ENCODE measurements at regions not wholly inside any gene's neighbourhood (a gene's known extent, or its start where the extent isn't known, plus 50 kb on each side); places are given as distances from the start of the nearest gene placed in this dataset.

GRCh38 chr9:129347316-129348120 lies 169.5 kb upstream of the IER5L start:
- ATAC-seq (no peak), DNase-seq (no peak)
- H3K9me3 Mint-ChIP-seq (ENCODE audit: insufficient read depth) = no peaks in the 10 kb centered on the region
- POLR2A ChIA-PET = interaction anchor here (0.5 to 0.9 kb wide), 2 partner anchors 10 to 36 kb away, joined by 3 to 4 read pairs; no protein-coding TSS in a partner anchor
- peaks cover 16% of the 10 kb centered on the region for H3K4me1 Mint-ChIP-seq (ENCODE audit: low read depth)
- H3K27ac Mint-ChIP-seq = no peak overlapping the region
- H3K36me3 Mint-ChIP-seq (ENCODE audit: low read depth) = no peaks in the 10 kb centered on the region
- H3K27me3 Mint-ChIP-seq (ENCODE audit: low read depth) = peaks cover 7% of the 10 kb centered on the region
- no peak overlapping the region for H3K4me3 Mint-ChIP-seq
- CTCF ChIA-PET = interaction anchor here (1.1 to 3.1 kb wide), 4 partner anchors 14 to 216 kb away, joined by 3 to 20 read pairs (median 4); no protein-coding TSS in a partner anchor

GRCh38 chr9:129346046-129346445 lies 168.0 kb upstream of the IER5L start:
- POLR2A ChIA-PET = interaction anchor here (0.7 kb wide), 1 partner anchor 8 kb away, joined by 3 read pairs; no protein-coding TSS in a partner anchor
- Mint-ChIP-seq H3K27me3 (ENCODE audit: low read depth) (peaks cover 3% of the 10 kb centered on the region), H3K4me3 (no peak overlapping the region), H3K4me1 (ENCODE audit: low read depth) (peaks cover 13% of the 10 kb centered on the region), H3K36me3 (ENCODE audit: low read depth) (no peaks in the 10 kb centered on the region), H3K27ac (no peak overlapping the region), H3K9me3 (ENCODE audit: insufficient read depth) (no peaks in the 10 kb centered on the region)
- no peak for DNase-seq
- CTCF ChIA-PET = interaction anchor here (1.3 to 3.1 kb wide), 3 partner anchors 108 to 279 kb away, joined by 3 to 20 read pairs (median 8); partner anchors contain the start of gene NTMT1
- ATAC-seq = no peak

- ATAC-seq (no peak), DNase-seq (no peak)
- Mint-ChIP-seq H3K4me1 (ENCODE audit: low read depth) (peaks cover 13% of the 10 kb centered on the region), H3K27ac (no peak overlapping the region), H3K27me3 (ENCODE audit: low read depth) (no peaks in the 10 kb centered on the region), H3K36me3 (ENCODE audit: low read depth) (no peaks in the 10 kb centered on the region), H3K4me3 (no peak overlapping the region), H3K9me3 (ENCODE audit: insufficient read depth) (no peaks in the 10 kb centered on the region)
- POLR2A ChIA-PET = interaction anchor here (0.7 to 0.8 kb wide), 3 partner anchors 9 to 103 kb away, joined by 3 read pairs; no protein-coding TSS in a partner anchor
- CTCF ChIA-PET = interaction anchor here (0.8 to 3.1 kb wide), 4 partner anchors 19 to 280 kb away, joined by 3 to 20 read pairs (median 6); partner anchors contain the start of gene NTMT1
Observed at GRCh38 chr9:129344641-129345495, 166.8 kb upstream of the IER5L start.

DNA sequence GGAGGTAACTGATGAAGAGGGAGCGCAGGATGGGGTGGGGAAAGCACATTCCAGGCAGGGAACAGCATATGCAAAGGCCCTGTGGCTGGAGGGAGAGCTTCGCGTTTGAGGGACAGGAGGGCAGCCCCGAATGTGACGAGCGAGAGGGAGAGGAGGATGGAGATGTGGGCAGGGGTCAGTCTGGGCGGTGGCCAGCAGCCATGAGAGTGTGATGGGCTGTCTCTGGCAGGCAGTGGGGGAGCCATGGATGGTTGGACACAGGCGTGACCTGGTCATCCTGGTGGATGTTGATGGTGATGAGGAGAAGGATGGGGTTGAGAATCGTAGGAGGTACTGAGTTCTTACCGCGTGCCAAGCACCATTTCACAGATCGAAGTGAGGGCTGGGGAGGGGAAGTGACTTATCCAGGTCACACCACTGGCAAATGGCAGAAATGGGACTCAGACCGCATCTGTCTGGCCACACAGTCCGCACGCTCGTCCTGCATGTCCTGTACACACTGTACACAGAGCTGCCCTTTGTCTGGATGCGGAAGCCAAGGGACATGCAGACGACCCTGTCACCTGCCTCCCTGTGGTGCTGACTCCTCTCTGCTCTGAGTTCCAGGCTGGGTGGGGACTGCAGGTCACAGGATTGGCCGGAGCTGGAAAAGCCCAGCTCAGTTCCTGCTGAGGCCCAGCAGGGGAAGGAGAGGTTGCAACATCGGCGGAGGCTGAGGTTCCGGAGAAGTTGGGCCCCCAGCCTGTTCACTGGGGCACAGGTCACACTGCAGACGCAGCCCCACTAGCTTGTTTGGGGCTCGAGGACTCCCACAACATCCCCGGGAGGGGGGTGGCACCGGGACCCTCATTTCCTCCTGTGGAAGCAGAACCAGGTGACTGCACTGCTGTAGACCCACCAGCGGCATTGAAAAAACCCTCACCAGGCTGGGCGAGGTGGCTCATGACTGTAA lies 165.6 kb upstream of the IER5L start:
- POLR2A ChIA-PET = interaction anchor here (0.6 kb wide), 1 partner anchor 235 kb away, joined by 3 read pairs; no protein-coding TSS in a partner anchor

GRCh38 chr9:129342591-129343423 lies 164.7 kb upstream of the IER5L start:
- Mint-ChIP-seq H3K4me1 (ENCODE audit: low read depth) (peaks cover 13% of the 10 kb centered on the region), H3K27me3 (ENCODE audit: low read depth) (peaks cover 2% of the 10 kb centered on the region), H3K36me3 (ENCODE audit: low read depth) (no peaks in the 10 kb centered on the region), H3K9me3 (ENCODE audit: insufficient read depth) (no peaks in the 10 kb centered on the region), H3K4me3 (no peak overlapping the region), H3K27ac (no peak overlapping the region)
- ChIA-PET POLR2A (interaction anchor here (0.6 kb wide), 2 partner anchors 13 to 236 kb away, joined by 3 read pairs; no protein-coding TSS in a partner anchor), CTCF (interaction anchor here (1.2 to 1.4 kb wide), 2 partner anchors 200 to 211 kb away, joined by 3 to 5 read pairs; no protein-coding TSS in a partner anchor)
- DNase-seq (no peak), ATAC-seq (no peak)

More for the DNA sequence above, 165.6 kb upstream of the IER5L start:
- Mint-ChIP-seq H3K36me3 (ENCODE audit: low read depth) (no peaks in the 10 kb centered on the region), H3K4me1 (ENCODE audit: low read depth) (peaks cover 13% of the 10 kb centered on the region), H3K9me3 (ENCODE audit: insufficient read depth) (no peaks in the 10 kb centered on the region), H3K27ac (peak overlapping the region; percentile 63), H3K4me3 (no peak overlapping the region), H3K27me3 (ENCODE audit: low read depth) (no peaks in the 10 kb centered on the region)
- DNase-seq (no peak), ATAC-seq (no peak)
- CTCF ChIA-PET = interaction anchor here (1.4 kb wide), 1 partner anchor 212 kb away, joined by 3 read pairs; no protein-coding TSS in a partner anchor

DNA sequence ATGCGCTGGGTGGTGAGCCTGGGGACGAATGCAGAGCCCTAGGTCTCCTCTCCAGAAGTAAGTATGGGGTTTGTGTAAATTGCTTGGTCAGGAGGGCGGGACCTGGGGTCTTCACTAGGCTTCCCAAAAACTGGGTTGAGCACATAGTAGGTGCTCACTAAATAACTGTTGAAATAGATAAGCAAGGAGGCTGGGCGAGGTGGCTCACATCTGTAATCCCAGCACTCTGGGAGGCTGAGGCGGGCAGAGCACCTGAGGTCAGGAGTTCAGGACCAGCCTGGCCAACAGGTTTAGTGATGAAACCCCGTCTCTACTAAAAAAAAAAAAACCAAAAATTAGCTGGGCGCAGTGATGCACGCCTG lies 163.9 kb upstream of the IER5L start:
- Mint-ChIP-seq H3K4me3 (no peak overlapping the region), H3K27ac (no peak overlapping the region), H3K4me1 (ENCODE audit: low read depth) (peaks cover 13% of the 10 kb centered on the region), H3K36me3 (ENCODE audit: low read depth) (no peaks in the 10 kb centered on the region), H3K9me3 (ENCODE audit: insufficient read depth) (no peaks in the 10 kb centered on the region), H3K27me3 (ENCODE audit: low read depth) (peaks cover 4% of the 10 kb centered on the region)
- ChIA-PET POLR2A (interaction anchor here (0.6 kb wide), 1 partner anchor 355 kb away, joined by 3 read pairs; no protein-coding TSS in a partner anchor), CTCF (interaction anchor here (1.2 kb wide), 1 partner anchor 199 kb away, joined by 5 read pairs; no protein-coding TSS in a partner anchor)
- DNase-seq = no peak
- ATAC-seq = no peak

GRCh38 chr9:129341171-129341986 lies 163.3 kb upstream of the IER5L start:
- no peak for DNase-seq
- ChIA-PET POLR2A (interaction anchor here (0.6 kb wide), 1 partner anchor 356 kb away, joined by 3 read pairs; no protein-coding TSS in a partner anchor), CTCF (no interaction called here)
- Mint-ChIP-seq H3K27ac (no peak overlapping the region), H3K4me3 (no peak overlapping the region), H3K36me3 (ENCODE audit: low read depth) (no peaks in the 10 kb centered on the region), H3K4me1 (ENCODE audit: low read depth) (peaks cover 14% of the 10 kb centered on the region), H3K9me3 (ENCODE audit: insufficient read depth) (no peaks in the 10 kb centered on the region), H3K27me3 (ENCODE audit: low read depth) (peaks cover 4% of the 10 kb centered on the region)
- no peak for ATAC-seq

- ATAC-seq (no peak), DNase-seq (no peak)
- peaks cover 9% of the 10 kb centered on the region for H3K4me1 Mint-ChIP-seq (ENCODE audit: low read depth)
- POLR2A ChIA-PET = no interaction called here
- H3K27ac Mint-ChIP-seq = no peak overlapping the region
- no peaks in the 10 kb centered on the region for H3K9me3 Mint-ChIP-seq (ENCODE audit: insufficient read depth)
- CTCF ChIA-PET = no interaction called here
- no peak overlapping the region for H3K4me3 Mint-ChIP-seq
- H3K36me3 Mint-ChIP-seq (ENCODE audit: low read depth) = no peaks in the 10 kb centered on the region
- peaks cover 4% of the 10 kb centered on the region for H3K27me3 Mint-ChIP-seq (ENCODE audit: low read depth)
Observed at GRCh38 chr9:129340427-129341170, 162.5 kb upstream of the IER5L start.

DNA sequence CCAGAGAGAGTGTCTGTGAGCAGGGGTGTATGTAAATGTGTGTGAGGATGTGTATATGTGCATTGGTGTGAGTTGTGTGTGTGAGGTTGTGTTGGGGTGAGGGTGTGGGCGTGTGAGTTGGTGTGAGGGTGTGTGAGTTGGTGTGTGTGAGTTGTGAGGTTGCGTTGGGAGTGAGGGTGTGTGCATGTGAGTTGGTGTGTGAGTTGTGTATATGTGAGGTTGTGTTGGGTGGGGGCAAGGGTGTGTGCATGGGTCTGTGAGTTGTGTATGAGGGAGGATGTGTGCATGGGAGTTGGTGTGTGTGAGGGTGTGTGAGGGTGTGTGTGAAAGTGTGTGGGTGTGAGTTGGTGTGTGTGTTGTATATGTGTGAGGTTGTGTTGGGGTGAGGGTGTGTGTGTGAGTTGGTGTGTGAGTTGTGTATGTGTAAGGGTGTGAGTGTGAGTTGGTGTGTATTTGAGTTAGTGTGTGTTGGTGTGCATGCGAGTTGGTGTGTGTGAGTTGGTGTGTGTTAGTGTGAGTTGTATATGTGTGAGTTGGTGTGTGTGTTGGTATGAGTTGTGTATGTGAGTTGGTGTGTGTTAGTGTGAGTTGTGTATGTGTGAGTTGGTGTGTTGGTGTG lies 161.6 kb upstream of the IER5L start:
- H3K27ac Mint-ChIP-seq = no peak overlapping the region
- peaks cover 16% of the 10 kb centered on the region for H3K4me1 Mint-ChIP-seq (ENCODE audit: low read depth)
- DNase-seq (no peak), ATAC-seq (no peak)
- ChIA-PET POLR2A (no interaction called here), CTCF (no interaction called here)
- no peaks in the 10 kb centered on the region for H3K36me3 Mint-ChIP-seq (ENCODE audit: low read depth)
- H3K4me3 Mint-ChIP-seq = no peak overlapping the region
- H3K27me3 Mint-ChIP-seq (ENCODE audit: low read depth) = peaks cover 4% of the 10 kb centered on the region
- no peaks in the 10 kb centered on the region for H3K9me3 Mint-ChIP-seq (ENCODE audit: insufficient read depth)

Data from activated CD8-positive, alpha-beta T cell treated with anti-CD3 and anti-CD28 coated beads, Interleukin-2, amount 10 ng/mL, durations not matched to agents 7 days and 5 days (primary cell).